Activated CD4-positive, alpha-beta T cell treated with anti-CD3 and anti-CD28 coated beads, Interleukin-10, Interleukin-2, amounts not matched to agents 100 ng/mL and 50 ng/mL, durations not matched to agents 16 hours and 8 hours (primary cell): ENCODE measurements at regions not wholly inside any gene's neighbourhood (a gene's known extent, or its start where the extent isn't known, plus 50 kb on each side); places are given as distances from the start of the nearest gene placed in this dataset.
"Not testable (repeated sequence)": the region's sequence is repeated elsewhere in the genome, so short reads cannot be mapped to it uniquely, and the experiment has no call there.

Experiments used
- DNase-seq: peaks from one replicate; pipeline ENCODE4 v3.0.0-alpha.2; 2020

GRCh38 chr3:95200384-95200783, 1137.5 kb downstream of the NSUN3 start:
- no peak for DNase-seq

- DNase-seq: no peak
These were observed 1148.0 kb downstream of the NSUN3 start for GRCh38 chr3:95210878-95211277.

- DNase-seq: no peak
These were observed 1149.3 kb downstream of the NSUN3 start for GRCh38 chr3:95212117-95212516.

GRCh38 chr3:95215437-95215957, 1152.6 kb downstream of the NSUN3 start:
- no peak for DNase-seq

- no peak for DNase-seq
These were observed 1154.8 kb downstream of the NSUN3 start for GRCh38 chr3:95217661-95218060.

DNA sequence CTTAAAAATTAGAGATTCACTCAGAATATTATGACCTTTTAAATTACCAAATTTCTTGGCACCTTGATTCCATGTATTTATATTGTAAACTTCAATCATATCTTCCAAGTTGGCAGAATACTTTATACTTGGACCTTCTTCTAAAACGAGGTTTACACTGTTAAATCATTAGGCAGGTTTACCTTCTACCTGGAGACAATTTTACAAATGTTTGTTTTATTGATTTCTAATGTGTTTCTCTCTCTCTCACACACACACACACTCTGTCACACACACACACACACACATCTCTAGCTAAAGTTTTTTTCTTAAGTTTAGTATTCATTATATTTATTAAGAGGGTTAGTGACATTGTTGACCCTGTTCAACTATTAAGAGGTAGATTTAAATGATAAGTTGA, 1155.6 kb downstream of the NSUN3 start:
- no peak for DNase-seq

DNA sequence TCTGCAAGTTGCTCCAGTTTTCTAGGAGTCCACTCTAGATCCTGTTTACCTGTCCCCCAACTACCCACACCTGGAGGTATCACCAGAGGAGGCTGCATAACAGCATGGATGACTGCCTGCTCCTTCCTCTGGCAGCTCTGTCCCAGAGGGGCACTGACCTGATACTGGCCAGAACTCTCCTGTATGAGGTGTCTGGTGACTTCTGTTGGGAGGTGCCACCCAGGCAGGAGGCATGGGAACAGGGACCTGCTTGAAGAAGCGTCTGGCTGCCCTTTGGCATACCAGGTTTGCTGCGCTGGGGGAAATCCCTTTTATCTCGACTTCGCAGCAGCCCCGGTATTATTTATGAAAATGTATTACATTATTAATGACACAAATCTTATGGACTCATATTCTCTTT, 1163.6 kb downstream of the NSUN3 start:
- DNase-seq: no peak

DNA sequence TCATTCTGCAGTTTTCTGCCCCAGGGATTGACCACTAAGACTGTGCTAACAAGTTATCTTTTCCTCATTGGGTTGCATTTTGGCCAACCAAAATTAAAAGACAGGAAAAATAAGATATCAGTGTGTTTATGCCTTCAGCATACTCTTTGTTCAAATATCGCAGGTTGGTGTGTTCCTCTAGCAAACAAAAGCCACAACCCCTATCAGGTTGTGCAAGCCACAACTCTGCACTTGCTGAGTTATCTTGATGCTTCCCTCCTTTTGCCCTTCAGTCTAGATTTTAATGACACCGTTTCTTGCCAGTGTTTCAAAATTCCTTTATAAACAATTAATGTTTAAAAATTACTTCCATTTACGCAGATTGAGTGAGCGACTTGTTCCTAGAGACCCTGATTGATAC, 1164.2 kb downstream of the NSUN3 start:
- DNase-seq: no peak

DNA sequence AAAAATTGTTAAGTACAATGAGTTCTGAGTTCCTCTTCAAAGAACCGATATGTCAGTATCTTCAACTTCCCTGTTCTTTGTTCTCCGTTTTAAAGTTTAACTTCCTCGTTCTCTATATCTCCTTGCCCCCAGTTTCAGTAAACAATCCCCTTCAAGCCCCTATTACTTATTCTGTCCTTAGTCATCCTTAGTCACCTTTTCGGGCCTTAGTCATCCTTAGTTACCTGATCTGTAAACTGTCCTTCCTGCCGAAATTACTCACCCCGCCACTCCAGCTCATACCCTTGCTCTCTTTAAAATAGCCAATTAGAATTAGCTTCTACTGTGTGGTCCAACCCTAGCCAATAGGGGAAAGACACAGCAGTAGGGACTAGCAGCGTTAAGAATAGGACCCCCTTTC, 1165.6 kb downstream of the NSUN3 start:
- no peak for DNase-seq

DNA sequence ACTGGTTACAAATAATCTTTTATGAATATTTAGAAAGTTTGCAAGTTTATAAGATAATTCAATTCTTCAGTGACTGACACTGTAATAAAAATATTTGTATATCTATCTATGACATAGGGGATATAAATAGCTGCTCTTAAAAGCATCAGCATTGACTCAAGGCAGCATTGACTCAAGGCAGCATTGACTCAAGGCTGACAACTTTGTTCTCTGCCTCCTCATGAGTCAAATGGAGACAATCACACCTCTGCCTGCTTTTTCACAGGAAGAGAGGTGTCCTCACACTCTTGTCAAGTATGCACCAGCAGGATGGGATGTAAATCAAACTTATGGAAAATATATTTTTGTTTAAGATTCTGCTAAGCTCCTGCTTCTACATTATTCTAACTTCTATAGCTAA, 1173.1 kb downstream of the NSUN3 start:
- no peak for DNase-seq

GRCh38 chr3:95237783-95238182, 1174.9 kb downstream of the NSUN3 start:
- no peak for DNase-seq

DNA sequence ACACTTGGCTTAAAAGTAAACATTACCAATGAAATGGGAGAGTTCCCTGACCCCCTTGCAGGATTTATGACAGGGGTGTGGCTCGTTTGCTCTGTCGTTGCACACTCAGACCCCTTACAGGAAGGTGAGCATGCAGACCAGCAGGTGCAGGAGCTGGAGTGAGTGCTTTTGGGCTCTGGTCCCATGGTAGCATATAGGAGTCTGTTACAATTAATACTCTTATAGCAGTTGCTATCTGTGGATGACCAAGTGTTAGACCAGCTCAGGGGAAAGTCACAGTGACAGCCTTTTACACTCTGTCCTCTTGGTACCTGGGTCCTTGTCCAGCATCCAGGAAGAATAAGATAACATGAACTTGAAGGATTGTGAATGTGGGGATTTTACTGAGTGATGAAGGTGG, 1177.5 kb downstream of the NSUN3 start:
- DNase-seq: no peak

DNA sequence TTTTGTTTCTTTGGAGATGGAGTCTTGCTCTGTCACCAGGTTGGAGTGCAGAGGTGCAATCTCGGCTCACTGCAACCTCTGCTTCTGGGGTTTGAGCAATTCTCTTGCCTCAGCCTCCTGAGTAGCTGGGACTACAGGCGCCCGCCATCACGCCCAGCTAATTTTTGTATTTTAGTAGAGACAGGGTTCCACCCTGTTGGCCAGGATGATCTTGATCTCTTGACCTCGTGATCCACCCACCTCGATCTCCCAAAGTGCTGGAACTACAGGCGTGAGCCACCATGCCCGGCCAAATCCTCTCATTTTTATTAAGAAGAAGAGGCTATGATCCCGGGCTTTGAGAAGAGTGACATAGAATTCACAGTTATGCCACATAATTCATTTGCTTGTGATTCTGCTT, 1178.4 kb downstream of the NSUN3 start:
- not testable (repeated sequence) for DNase-seq

GRCh38 chr3:95246413-95246812, 1183.6 kb downstream of the NSUN3 start:
- DNase-seq: no peak

DNA sequence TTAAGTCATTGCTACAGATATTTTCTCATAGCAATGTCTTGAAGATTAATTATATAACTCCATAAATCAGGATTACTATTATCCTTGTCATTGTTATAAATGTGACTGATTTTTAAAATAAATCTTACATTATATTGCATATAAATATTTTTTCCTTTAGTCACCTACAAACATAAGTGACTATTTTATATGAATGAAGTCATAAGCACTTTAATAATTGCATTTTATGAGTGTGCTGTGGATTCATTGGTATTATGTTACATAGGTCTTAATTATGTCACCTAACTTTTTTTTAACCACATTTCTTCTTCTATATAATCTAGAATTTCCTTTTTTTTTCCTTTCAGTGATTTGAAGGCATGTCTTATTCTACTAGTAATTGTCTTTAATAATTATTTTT, 1191.2 kb downstream of the NSUN3 start:
- no peak for DNase-seq

- no peak for DNase-seq
These were observed 1191.9 kb downstream of the NSUN3 start for GRCh38 chr3:95254758-95255157.

GRCh38 chr3:95265129-95265528, 1202.3 kb downstream of the NSUN3 start:
- no peak for DNase-seq

DNA sequence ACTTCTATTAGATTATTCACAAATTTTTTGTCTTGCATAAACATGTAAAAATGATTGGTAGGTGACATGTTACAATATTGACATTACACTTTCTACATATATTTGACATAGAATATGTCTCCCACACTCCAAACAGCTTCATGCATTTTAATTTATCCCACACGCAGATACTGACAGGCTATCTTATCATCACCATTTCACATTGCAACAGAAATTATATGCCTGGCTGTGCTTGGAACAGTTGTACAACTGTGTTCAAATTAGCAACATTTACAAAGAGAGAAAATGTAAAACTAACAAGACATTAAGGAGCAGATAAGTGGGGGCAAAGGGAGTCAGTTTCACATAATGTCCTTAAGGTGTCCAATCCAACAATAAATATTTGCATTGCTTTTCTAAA, 1208.5 kb downstream of the NSUN3 start:
- no peak for DNase-seq

GRCh38 chr3:95272166-95272565, 1209.3 kb downstream of the NSUN3 start:
- no peak for DNase-seq

DNA sequence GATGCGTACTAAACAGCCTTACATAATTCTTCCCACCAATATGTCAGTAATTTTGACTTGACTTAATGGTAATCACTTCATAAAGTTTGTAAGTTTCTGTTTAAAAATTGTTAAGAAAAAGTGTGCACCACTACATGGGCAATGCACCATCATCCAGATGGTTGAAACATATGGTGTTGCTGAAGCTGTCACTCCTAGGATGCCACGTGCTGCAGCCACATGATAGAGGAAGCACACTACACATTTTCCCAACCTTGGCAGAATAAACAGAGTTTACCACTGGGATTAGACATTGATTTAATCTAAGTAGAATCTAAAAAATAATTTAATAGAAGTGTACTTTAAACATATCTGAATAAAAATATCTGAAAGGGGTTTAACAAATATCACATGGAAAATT, 1209.9 kb downstream of the NSUN3 start:
- DNase-seq: no peak

GRCh38 chr3:95277613-95278012, 1214.8 kb downstream of the NSUN3 start:
- no peak for DNase-seq

DNA sequence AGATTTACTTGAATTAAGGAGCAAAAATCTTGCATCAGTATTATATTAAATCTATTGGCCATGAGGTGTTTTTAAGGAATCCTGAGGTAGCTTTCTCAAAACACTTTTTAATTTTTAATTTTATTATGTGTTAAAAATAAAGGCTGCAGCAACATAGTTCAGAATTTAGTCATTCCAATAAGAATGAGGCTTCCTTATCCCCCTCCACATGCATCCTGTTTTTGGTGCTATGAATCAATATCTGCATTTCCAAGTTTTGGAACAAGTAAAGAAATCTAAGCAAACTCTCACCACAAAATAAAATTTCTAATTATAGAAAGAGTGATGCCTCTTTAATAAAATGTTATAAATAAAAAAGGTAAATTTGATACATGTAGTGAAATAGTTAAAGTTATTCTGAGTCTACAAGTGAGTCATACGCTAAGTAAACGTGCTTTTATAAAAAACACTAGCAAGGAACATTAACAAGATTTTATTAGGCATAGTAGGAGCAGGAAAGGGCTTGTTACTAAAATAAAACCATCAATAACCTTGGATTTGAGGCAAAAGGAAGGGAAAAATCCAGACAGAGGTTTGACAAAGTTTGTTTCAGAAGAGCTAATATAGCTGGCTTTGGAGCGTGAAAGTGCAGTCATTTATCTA, 1218.0 kb downstream of the NSUN3 start:
- DNase-seq: no peak

- no peak for DNase-seq
These were observed 1226.4 kb downstream of the NSUN3 start for GRCh38 chr3:95289295-95289694.

DNA sequence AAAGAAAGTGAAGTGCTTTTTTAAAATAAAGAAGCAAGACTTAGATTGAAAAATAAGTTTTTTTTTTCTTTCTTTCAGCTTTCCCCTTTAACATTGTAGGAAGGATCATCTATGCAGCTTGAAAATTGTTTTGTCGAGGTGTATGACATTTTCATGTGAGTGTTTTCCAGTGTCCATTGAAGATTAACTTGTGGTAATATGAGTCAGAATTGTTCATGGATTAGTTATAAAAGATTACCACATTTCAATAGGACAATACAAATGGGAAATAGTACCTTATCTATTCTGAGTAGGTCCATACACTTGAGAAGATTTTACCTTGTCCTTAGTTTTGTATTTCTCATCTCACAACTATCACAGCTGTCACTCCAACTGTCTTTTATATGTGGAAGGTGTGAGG, 1234.7 kb downstream of the NSUN3 start:
- no peak for DNase-seq

GRCh38 chr3:95302044-95302443, 1239.2 kb downstream of the NSUN3 start:
- DNase-seq: no peak
